Upper lobe of left lung (tissue), 4 donors: ENCODE measurements at regions not wholly inside any gene's neighbourhood (a gene's known extent, or its start where the extent isn't known, plus 50 kb on each side); places are given as distances from the start of the nearest gene placed in this dataset.

Source experiments
- CTCF ChIP-seq, 6 experiments: fragments of 450-650 bp in 4 of 6; fragments of 200-600 bp in 2 of 6; sonication (generic) in 2 of 6; IDR thresholded peaks; one replicate each; pipeline ENCODE4 v1.5.1; 2016 to 2019; ENCODE audit warnings: antibody characterized with exemption in 6 of 6
- EP300 ChIP-seq, 4 donors: sonication (generic); formaldehyde crosslinking; IDR thresholded peaks; one replicate each; pipeline ENCODE4 v1.5.1; 2017; ENCODE audit warnings: antibody characterized with exemption in 4 of 4, control low read depth in 2 of 4
- POLR2A ChIP-seq, 4 donors: fragments of 450-650 bp; IDR thresholded peaks; one replicate each; pipeline ENCODE4 v1.5.1; 2016 to 2017; ENCODE audit warnings: antibody characterized with exemption in 4 of 4, mild to moderate bottlenecking in 2 of 4

- TF ChIP-seq EP300 (IDR thresholded peaks at IDR 0.05) = no peak
- no peak for TF ChIP-seq CTCF (IDR thresholded peaks at IDR 0.05)
- no peak for TF ChIP-seq POLR2A (IDR thresholded peaks at IDR 0.05)
These were observed 238.3 kb upstream of the NR2F2 start for GRCh38 chr15:96092186-96092585.
